Breast epithelium (tissue), 4 donors: ENCODE measurements at regions not wholly inside any gene's neighbourhood (a gene's known extent, or its start where the extent isn't known, plus 50 kb on each side); places are given as distances from the start of the nearest gene placed in this dataset.

Experiments used
- DNase-seq, 2 donors: peaks; one replicate each; pipeline ENCODE4 v3.0.0-alpha.2; 2019; ENCODE audit warnings: low spot score in 2 of 2
- H3K27ac ChIP-seq, 2 donors: fragments of 200-600 bp; sonication (generic) in 1 of 2; one replicate each; pipeline ENCODE4 v1.5.1; 2016 to 2019; ENCODE audit warnings: mild to moderate bottlenecking in 1 of 2
- H3K27me3 ChIP-seq, 2 donors: fragments of 200-600 bp; sonication (generic) in 1 of 2; one replicate each; pipeline versions ENCODE4 v1.5.1 to v1.6.0; 2017 to 2019; ENCODE audit warnings: control low read depth in 1 of 2, mild to moderate bottlenecking in 1 of 2
- H3K36me3 ChIP-seq: fragments of 200-600 bp; one replicate; pipeline ENCODE4 v1.5.1; 2019
- H3K4me1 ChIP-seq, 2 donors: fragments of 200-600 bp; sonication (generic); one replicate each; pipeline ENCODE4 v1.5.1; 2016 to 2019; ENCODE audit warnings: control low read depth in 1 of 2
- H3K4me3 ChIP-seq, 3 donors: fragments of 200-600 bp; sonication (generic); 1 replicate in 2 of 3; 2 replicates in 1 of 3; pipeline ENCODE4 v1.5.1; 2016 to 2019; ENCODE audit warnings: mild to moderate bottlenecking in 3 of 3, moderate library complexity in 2 of 3
- H3K9me3 ChIP-seq, 2 donors: fragments of 200-600 bp; sonication (generic) in 1 of 2; one replicate each; pipeline ENCODE4 v1.5.1; 2016 to 2019; ENCODE audit warnings: control low read depth in 1 of 2
- POLR2A ChIP-seq: fragments of 450-650 bp; IDR thresholded peaks from one replicate; pipeline ENCODE4 v1.6.1; 2016; ENCODE audit warnings: antibody characterized with exemption, mild to moderate bottlenecking, moderate library complexity
- POLR2AphosphoS5 ChIP-seq, 3 donors: sonication (generic); formaldehyde crosslinking; IDR thresholded peaks; one replicate each; pipeline ENCODE4 v1.6.1; 2017; ENCODE audit warnings: antibody characterized with exemption in 3 of 3
- intact Hi-C: fragments of 100-400 bp; cut with DNase I; formaldehyde crosslinking; loops from one replicate; pipeline ENCODE4 v1.15.1; 2023; ENCODE audit warnings: low total_unique reads
- TF ChIP-seq, protein P1 (sequence below), 3 donors: fragments of 450-650 bp; IDR thresholded peaks; one replicate each; pipeline ENCODE4 v1.5.1; 2016 to 2017; ENCODE audit warnings: antibody characterized with exemption in 3 of 3, mild to moderate bottlenecking in 3 of 3, moderate library complexity in 3 of 3

DNA sequence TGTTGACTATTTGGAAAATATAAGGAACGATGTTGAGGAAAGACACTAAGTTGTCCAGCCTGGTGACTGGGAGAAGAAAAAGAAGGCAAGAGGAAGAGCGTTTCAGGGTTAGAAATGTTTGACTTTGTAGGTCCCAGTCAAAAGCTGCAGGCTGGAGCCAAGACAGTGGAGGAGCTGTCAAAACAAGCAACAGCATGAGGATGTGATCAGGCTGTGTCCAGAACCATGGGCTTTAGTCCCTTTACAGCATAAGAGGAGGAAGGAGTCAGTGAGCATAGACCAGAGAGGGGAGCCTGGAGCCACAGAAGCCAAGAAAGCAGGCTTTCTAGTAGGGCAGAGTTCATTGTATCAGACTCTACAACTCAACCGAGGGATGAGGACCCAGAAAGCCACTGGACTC is 658.5 kb downstream of the BNC2 start:
- H3K9me3 ChIP-seq: no peaks in the 10 kb centered on the region
- H3K27me3 ChIP-seq: no peaks in the 10 kb centered on the region
- DNase-seq: no peak
- TF ChIP-seq POLR2A: no peak
- no peak overlapping the region for H3K27ac ChIP-seq
- intact Hi-C loops: no loop called here
- no peaks in the 10 kb centered on the region for H3K36me3 ChIP-seq
- H3K4me1 ChIP-seq: no peaks in the 10 kb centered on the region
- no peak overlapping the region for H3K4me3 ChIP-seq

DNA sequence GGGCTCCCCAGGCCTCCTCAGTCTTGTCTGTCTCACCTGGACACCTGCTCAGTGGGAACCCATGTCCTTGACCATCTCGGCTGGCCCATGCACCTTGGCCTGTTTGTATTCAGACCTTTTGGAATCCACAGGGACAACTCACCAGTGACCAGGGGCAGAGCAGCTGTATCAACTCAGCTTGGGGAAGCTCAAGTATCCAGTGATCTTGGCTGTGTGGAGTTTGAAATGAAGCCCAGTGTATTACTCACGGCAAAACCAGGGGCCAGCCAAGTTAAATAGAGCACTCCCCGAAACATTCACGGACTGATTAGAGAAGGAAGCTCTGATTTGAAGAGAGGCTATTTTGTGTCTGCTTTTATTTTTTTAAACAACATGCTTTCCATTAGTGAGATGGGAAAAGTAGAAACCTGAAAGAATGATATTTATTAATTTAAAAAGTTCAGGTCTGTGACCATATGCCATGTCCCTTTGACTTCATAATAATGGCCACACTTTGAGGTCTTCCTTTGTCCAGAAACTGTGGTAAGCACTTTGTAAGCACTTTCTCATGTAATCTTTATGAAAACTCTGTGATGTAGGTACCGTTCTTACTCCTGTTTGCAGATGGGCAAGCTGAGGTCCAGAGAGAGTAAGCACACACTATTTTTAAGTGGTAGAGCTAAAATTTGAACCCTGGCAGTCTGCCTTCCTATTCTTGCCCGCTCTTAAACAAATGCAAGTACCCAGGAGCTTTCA is 656.5 kb downstream of the BNC2 start:
- intact Hi-C loops: no loop called here
- no peaks in the 10 kb centered on the region for H3K27me3 ChIP-seq
- no peaks in the 10 kb centered on the region for H3K4me1 ChIP-seq
- TF ChIP-seq, protein P1, sequence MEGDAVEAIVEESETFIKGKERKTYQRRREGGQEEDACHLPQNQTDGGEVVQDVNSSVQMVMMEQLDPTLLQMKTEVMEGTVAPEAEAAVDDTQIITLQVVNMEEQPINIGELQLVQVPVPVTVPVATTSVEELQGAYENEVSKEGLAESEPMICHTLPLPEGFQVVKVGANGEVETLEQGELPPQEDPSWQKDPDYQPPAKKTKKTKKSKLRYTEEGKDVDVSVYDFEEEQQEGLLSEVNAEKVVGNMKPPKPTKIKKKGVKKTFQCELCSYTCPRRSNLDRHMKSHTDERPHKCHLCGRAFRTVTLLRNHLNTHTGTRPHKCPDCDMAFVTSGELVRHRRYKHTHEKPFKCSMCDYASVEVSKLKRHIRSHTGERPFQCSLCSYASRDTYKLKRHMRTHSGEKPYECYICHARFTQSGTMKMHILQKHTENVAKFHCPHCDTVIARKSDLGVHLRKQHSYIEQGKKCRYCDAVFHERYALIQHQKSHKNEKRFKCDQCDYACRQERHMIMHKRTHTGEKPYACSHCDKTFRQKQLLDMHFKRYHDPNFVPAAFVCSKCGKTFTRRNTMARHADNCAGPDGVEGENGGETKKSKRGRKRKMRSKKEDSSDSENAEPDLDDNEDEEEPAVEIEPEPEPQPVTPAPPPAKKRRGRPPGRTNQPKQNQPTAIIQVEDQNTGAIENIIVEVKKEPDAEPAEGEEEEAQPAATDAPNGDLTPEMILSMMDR (IDR thresholded peaks at IDR 0.05): no peak
- TF ChIP-seq POLR2AphosphoS5 (IDR thresholded peaks at IDR 0.05) (no peak), POLR2A (no peak)
- H3K4me3 ChIP-seq: no peak overlapping the region
- H3K27ac ChIP-seq: no peak overlapping the region
- H3K36me3 ChIP-seq: no peaks in the 10 kb centered on the region
- no peaks in the 10 kb centered on the region for H3K9me3 ChIP-seq
- DNase-seq: peak in 1 of 2 donors; percentile 31

DNA sequence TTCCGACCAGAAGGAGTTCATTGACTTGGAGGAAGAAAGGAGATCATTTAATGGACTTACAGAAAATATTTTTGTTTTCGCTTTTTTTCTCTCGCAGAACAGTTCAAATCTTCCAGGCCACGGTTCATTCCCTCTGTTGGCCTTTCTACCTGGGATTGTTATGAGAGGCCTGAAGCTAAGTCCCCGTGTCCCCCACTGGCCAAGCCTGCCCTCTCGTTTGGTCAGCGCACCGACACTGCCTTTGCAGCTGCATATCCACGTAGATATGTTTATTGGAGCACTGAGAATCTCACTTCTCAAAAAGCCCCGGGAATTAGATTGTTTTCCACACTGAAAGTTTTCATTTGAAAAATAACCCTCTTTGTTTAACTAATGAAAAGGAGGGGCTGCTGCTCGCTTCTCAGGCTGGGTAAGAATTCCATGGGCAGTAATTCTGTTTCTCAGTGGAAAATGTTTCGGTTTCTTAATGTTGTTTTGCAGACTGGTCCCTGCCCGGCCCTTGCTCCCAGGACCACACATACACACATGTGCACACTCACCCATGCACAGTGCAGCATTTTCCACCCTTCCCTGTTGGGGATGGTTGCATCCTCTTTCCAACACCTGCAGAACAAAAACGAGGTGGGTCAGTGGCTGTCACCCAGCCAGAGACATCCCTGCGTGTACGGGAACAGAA is 655.7 kb downstream of the BNC2 start:
- intact Hi-C loops: loop anchor here (5.0 kb wide), 1 partner anchor 1133 kb away; no protein-coding TSS in a partner anchor
- DNase-seq: no peak
- H3K27me3 ChIP-seq: no peaks in the 10 kb centered on the region
- H3K27ac ChIP-seq: no peak overlapping the region
- H3K4me1 ChIP-seq: no peaks in the 10 kb centered on the region
- no peaks in the 10 kb centered on the region for H3K9me3 ChIP-seq
- H3K4me3 ChIP-seq: no peak overlapping the region
- TF ChIP-seq, protein P1 (IDR thresholded peaks at IDR 0.05): no peak
- TF ChIP-seq POLR2AphosphoS5 (IDR thresholded peaks at IDR 0.05): no peak
- TF ChIP-seq POLR2A: no peak
- no peaks in the 10 kb centered on the region for H3K36me3 ChIP-seq

DNA sequence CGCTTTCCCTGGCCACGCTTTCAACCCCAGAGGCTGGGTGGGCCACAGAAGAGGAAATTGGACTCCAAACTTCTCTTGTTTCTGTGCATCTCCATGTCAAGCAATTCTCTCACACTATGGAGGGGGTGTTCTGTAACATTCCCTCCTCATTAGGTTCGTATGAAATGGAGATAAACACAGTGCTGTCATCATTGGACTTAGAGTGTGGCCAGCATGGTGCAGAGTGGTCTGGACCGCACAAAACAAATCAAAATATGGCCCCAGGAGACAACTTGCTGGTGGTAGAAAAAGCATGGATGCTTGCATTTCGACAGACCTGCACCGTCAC is 655.2 kb downstream of the BNC2 start:
- no peaks in the 10 kb centered on the region for H3K9me3 ChIP-seq
- no peak for DNase-seq
- no peak overlapping the region for H3K4me3 ChIP-seq
- TF ChIP-seq, protein P1 (IDR thresholded peaks at IDR 0.05): no peak
- TF ChIP-seq POLR2AphosphoS5 (IDR thresholded peaks at IDR 0.05) (no peak), POLR2A (no peak)
- no peaks in the 10 kb centered on the region for H3K27me3 ChIP-seq
- H3K4me1 ChIP-seq: no peaks in the 10 kb centered on the region
- no peaks in the 10 kb centered on the region for H3K36me3 ChIP-seq
- intact Hi-C loops: loop anchor here (5.0 kb wide), 1 partner anchor 1133 kb away; no protein-coding TSS in a partner anchor
- no peak overlapping the region for H3K27ac ChIP-seq

DNA sequence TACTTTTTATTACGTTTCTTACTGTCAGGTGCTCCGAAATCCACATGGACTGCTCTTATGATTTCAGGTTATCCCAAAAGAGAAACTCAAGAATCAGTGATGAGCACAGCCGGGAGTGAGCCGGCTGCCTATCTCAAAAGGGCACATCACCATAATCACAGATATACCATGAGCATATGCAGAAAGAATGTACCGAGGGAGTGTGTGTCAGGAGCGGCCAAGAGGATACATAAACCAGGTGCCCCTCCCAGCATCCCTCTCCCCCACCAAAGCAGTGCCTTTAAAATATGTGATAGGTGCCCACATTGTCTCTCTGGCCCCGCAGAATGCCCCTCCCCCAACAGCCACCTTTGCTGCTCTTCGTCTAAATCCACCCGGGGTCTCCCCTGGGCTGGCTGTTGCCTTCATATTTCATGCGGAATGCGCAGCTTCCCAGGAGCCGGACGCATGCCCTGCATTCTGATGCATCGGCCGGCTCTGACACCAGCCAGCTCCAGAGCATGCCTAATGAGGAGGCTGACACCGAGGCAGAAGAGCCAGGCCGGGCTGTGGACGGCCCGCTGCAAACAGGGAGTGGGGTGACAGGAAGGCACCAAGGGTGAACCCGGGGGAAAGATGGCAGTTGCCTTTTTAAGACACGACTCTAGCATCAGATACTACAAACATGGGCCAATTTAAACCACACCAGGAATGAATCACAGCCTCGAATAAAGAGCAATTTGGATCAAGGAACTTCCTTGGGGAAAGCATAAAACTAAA is 652.3 kb downstream of the BNC2 start:
- Histone ChIP-seq H3K4me3 (no peak overlapping the region), H3K9me3 (no peaks in the 10 kb centered on the region), H3K27me3 (no peaks in the 10 kb centered on the region), H3K27ac (no peak overlapping the region), H3K4me1 (no peaks in the 10 kb centered on the region), H3K36me3 (no peaks in the 10 kb centered on the region)
- TF ChIP-seq POLR2AphosphoS5 (IDR thresholded peaks at IDR 0.05): no peak
- intact Hi-C loops: loop anchor here (5.0 kb wide), 1 partner anchor 1136 kb away; no protein-coding TSS in a partner anchor
- no peak for DNase-seq

DNA sequence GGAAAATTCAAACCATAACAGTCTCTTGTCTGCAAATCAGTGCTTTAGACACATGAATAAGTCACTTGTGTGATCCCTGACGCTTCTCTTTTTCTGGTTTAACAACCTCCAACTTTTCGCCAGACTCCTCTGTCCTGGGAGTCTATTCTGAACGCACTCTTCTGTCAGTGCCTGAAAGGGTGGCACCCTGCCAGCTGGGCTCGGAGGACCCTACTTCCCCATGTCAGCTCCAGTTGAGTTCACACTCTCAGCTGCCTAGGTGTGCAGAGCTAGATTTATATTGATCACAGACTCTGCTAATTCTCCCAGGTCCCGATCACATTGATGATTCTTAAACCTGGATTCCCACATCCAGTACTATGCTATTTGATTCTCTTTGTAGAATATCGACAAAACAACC is 649.1 kb downstream of the BNC2 start:
- Histone ChIP-seq H3K27ac (peak overlapping the region in 1 of 2 donors; percentile 48), H3K27me3 (no peaks in the 10 kb centered on the region), H3K4me3 (no peak overlapping the region), H3K36me3 (no peaks in the 10 kb centered on the region), H3K4me1 (no peaks in the 10 kb centered on the region), H3K9me3 (no peaks in the 10 kb centered on the region)
- TF ChIP-seq, protein P1 (IDR thresholded peaks at IDR 0.05): no peak
- TF ChIP-seq POLR2AphosphoS5 (IDR thresholded peaks at IDR 0.05) (no peak), POLR2A (no peak)
- intact Hi-C loops: no loop called here
- DNase-seq: no peak
